Loucy (cell line): ENCODE measurements at regions not wholly inside any gene's neighbourhood (a gene's known extent, or its start where the extent isn't known, plus 50 kb on each side); places are given as distances from the start of the nearest gene placed in this dataset.
A peak's percentile ranks its signal among the peaks of the same experiment; 100 is the strongest.

Experiments
- H2AFZ ChIP-seq: fragments of 200-600 bp; sonication (generic); 2 replicates; pipeline ENCODE4 v1.6.0; 2016; ENCODE audit warnings: antibody characterized with exemption, mild to moderate bottlenecking, low read length, moderate library complexity
- H3F3A ChIP-seq: fragments of 200-600 bp; 2 replicates; pipeline ENCODE4 v1.6.0; 2016; ENCODE audit warnings: antibody characterized with exemption, low read depth, mild to moderate bottlenecking
- H3K27me3 ChIP-seq: fragments of 200-600 bp; sonication (generic); 2 replicates; pipeline ENCODE4 v1.6.1; 2014; ENCODE audit warnings: low read length, mild to moderate bottlenecking; ENCODE audit not compliant: insufficient read depth, poor library complexity, severe bottlenecking
- H3K36me3 ChIP-seq: fragments of 200-600 bp; sonication (generic); 2 replicates; pipeline ENCODE4 v1.6.1; 2016; ENCODE audit warnings: low read length; ENCODE audit not compliant: insufficient read depth
- H3K4me1 ChIP-seq: fragments of 200-600 bp; sonication (generic); 2 replicates; pipeline ENCODE4 v1.5.1; 2014; ENCODE audit warnings: low read length, mild to moderate bottlenecking; ENCODE audit not compliant: insufficient read depth, poor library complexity, severe bottlenecking
- H3K4me2 ChIP-seq: fragments of 200-600 bp; sonication (generic); 2 replicates; pipeline ENCODE4 v1.6.0; 2014; ENCODE audit warnings: antibody characterized with exemption, low read length, low read depth, mild to moderate bottlenecking; ENCODE audit not compliant: poor library complexity, severe bottlenecking
- H3K4me3 ChIP-seq: fragments of 200-600 bp; sonication (generic); 2 replicates; pipeline ENCODE4 v1.5.1; 2014; ENCODE audit warnings: low read length, mild to moderate bottlenecking, mixed read lengths; ENCODE audit not compliant: poor library complexity, severe bottlenecking
- H3K79me2 ChIP-seq: fragments of 200-600 bp; sonication (generic); 2 replicates; pipeline ENCODE4 v1.6.1; 2014; ENCODE audit warnings: low read length; ENCODE audit not compliant: insufficient read depth
- H3K9ac ChIP-seq: fragments of 200-600 bp; sonication (generic); 2 replicates; pipeline ENCODE4 v1.6.0; 2014; ENCODE audit warnings: mild to moderate bottlenecking, low read depth, low read length, moderate library complexity; ENCODE audit not compliant: poor library complexity, severe bottlenecking
- H3K9me2 ChIP-seq: fragments of 200-600 bp; sonication (generic); replicated peaks from 2 replicates; pipeline ENCODE4 v1.6.1; 2016; ENCODE audit warnings: low read depth, low read length, mixed read lengths
- H3K9me3 ChIP-seq: fragments of 200-600 bp; sonication (generic); 2 replicates; pipeline ENCODE4 v1.6.1; 2014; ENCODE audit warnings: mild to moderate bottlenecking, antibody characterized with exemption, low read length, low read depth; ENCODE audit not compliant: insufficient read depth
- H4K20me1 ChIP-seq: fragments of 200-600 bp; sonication (generic); 2 replicates; pipeline ENCODE4 v1.6.0; 2014; ENCODE audit warnings: antibody characterized with exemption, low read length, mild to moderate bottlenecking; ENCODE audit not compliant: insufficient read depth, poor library complexity, severe bottlenecking
- CTCF ChIP-seq: fragments of 200-600 bp; sonication (generic); conservative IDR thresholded peaks from 2 replicates; pipeline ENCODE4 v1.5.1; 2014; ENCODE audit warnings: mild to moderate bottlenecking, antibody characterized with exemption, low read length
- EZH2phosphoT487 ChIP-seq: fragments of 200-600 bp; IDR thresholded peaks from 2 replicates; pipeline ENCODE4 v1.6.1; 2018; ENCODE audit warnings: antibody characterized with exemption, mild to moderate bottlenecking, moderate library complexity, borderline replicate concordance

- Histone ChIP-seq H3K4me2 (no peak overlapping the region), H3K4me3 (no peak overlapping the region), H3K4me1 (peaks cover 14% of the 10 kb centered on the region), H3K27me3 (no peaks in the 10 kb centered on the region), H3K9ac (no peak overlapping the region), H2AFZ (no peak overlapping the region), H3K9me3 (peaks cover 4% of the 10 kb centered on the region; the same call in 1 of the 2 replicates), H4K20me1 (no peaks in the 10 kb centered on the region), H3K79me2 (no peaks in the 10 kb centered on the region), H3F3A (no peaks in the 10 kb centered on the region), H3K36me3 (no peaks in the 10 kb centered on the region), H3K9me2 (no peaks in the 10 kb centered on the region)
- no peak for TF ChIP-seq EZH2phosphoT487
- TF ChIP-seq CTCF, result no peak
These were observed 118.2 kb downstream of the MAP3K21 start for GRCh38 chr1:233445737-233446136.

- Histone ChIP-seq H3K4me1 (peaks cover 14% of the 10 kb centered on the region), H3K79me2 (no peaks in the 10 kb centered on the region), H3K4me3 (no peak overlapping the region), H3K9ac (peak overlapping the region; percentile 1), H4K20me1 (no peaks in the 10 kb centered on the region), H3K9me2 (no peaks in the 10 kb centered on the region), H3F3A (no peaks in the 10 kb centered on the region), H3K36me3 (no peaks in the 10 kb centered on the region), H2AFZ (no peak overlapping the region), H3K27me3 (no peaks in the 10 kb centered on the region), H3K4me2 (no peak overlapping the region), H3K9me3 (peaks cover 4% of the 10 kb centered on the region; the same call in 1 of the 2 replicates)
- TF ChIP-seq CTCF, result no peak
- TF ChIP-seq EZH2phosphoT487, result no peak
These were observed 119.4 kb downstream of the MAP3K21 start for GRCh38 chr1:233446935-233447334.

- peaks cover 4% of the 10 kb centered on the region; the same call in 1 of the 2 replicates for H3K9me3 ChIP-seq
- H3K36me3 ChIP-seq, result no peaks in the 10 kb centered on the region
- H3K9ac ChIP-seq, result no peak overlapping the region
- no peaks in the 10 kb centered on the region for H4K20me1 ChIP-seq
- peaks cover 14% of the 10 kb centered on the region for H3K4me1 ChIP-seq
- H3K4me2 ChIP-seq, result peak overlapping the region; percentile 3
- no peak overlapping the region for H3K4me3 ChIP-seq
- no peaks in the 10 kb centered on the region for H3K79me2 ChIP-seq
- no peaks in the 10 kb centered on the region for H3K27me3 ChIP-seq
- H3K9me2 ChIP-seq, result no peaks in the 10 kb centered on the region
- TF ChIP-seq CTCF (no peak), EZH2phosphoT487 (peak; percentile 37; the same call in 1 of the 2 replicates)
- H3F3A ChIP-seq, result no peaks in the 10 kb centered on the region
- H2AFZ ChIP-seq, result no peak overlapping the region
These were observed 120.7 kb downstream of the MAP3K21 start for GRCh38 chr1:233448109-233448689.
